Sciatic nerve (tissue), 2 donors: ENCODE measurements at regions not wholly inside any gene's neighbourhood (a gene's known extent, or its start where the extent isn't known, plus 50 kb on each side); places are given as distances from the start of the nearest gene placed in this dataset.
A peak's percentile ranks its signal among the peaks of the same experiment; 100 is the strongest.
"Not testable (repeated sequence)": the region's sequence is repeated elsewhere in the genome, so short reads cannot be mapped to it uniquely, and the experiment has no call there.

ENCODE experiments used
- ATAC-seq: fragments of 200-7000 bp; cut with Tn5 transposase; one replicate; pipeline ENCODE4 v1.9.1; 2020; ENCODE audit warnings: mild to moderate bottlenecking, moderate library complexity
- DNase-seq: peaks from one replicate; pipeline ENCODE4 v3.0.0-alpha.2; 2020; ENCODE audit warnings: low spot score
- intact Hi-C: fragments of 100-400 bp; cut with DNase I; formaldehyde crosslinking; loops from one replicate; pipeline ENCODE4 v1.14.2; 2022
- donor health status: DM: no; HTN: no; CAD: no.
- donor health status: DM: no; HTN: no; CAD: no.

DNA sequence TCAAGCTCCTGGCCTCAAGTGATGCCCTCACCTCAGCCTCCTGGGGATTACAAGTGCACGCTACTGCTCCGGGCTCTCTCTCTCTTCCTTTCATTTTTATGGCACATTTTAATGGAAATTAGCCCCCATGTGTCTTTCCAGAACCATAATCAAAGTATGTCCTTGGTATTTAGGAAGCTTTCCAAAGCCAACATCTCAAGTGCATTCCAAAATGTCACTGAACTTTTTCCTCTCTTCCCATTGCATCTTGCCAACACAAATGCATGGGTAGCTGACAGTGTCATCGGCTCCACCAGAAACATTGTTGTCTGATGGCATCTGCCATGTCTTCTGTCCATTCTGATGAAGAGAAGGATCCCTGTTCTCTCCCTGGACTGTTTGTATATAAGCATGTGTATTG is 90.5 kb upstream of the ANXA1 start:
- ATAC-seq (no peak), DNase-seq (no peak)
- intact Hi-C loops, result no loop called here

DNA sequence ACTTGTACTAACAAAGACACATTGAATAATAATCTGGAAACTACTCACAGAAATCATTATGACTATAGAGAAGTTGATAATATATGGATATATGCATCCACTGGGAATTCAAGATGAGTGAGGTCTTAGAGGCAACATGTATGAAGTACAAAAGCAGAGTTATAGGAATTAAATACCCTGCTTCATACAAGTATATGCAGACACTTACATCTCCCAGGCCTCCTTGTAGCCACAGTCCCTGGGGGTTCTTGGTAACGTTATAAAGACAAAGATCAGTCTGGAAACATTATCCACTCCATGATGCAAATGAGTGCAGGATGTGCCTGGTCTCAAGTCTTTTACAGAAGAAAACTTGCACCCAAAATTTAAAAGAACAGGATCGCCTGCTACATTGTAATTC is 92.4 kb upstream of the ANXA1 start:
- no peak for ATAC-seq
- intact Hi-C loops, result no loop called here
- no peak for DNase-seq

- DNase-seq, result no peak
- ATAC-seq, result no peak
- intact Hi-C loops, result no loop called here
Observed at GRCh38 chr9:73056245-73056644, 95.4 kb upstream of the ANXA1 start.

DNA sequence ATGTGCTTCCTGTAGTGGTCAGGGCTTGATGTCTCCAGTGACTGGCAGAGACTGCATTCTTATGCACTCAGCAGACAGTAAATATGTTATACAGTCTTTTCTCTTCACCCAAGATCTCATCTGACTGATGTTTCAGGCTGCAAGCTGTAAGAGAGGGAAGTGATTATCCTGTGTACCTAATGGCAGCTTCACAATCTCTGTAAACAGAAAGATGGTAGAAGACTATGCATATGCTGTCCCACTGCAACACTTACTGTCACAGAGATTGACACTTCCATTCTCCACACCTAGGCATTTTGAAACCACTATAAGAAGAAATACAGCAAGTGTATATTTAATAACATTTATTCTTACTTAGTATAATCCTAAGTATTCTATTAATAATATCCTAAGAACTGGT is 97.6 kb upstream of the ANXA1 start:
- ATAC-seq (no peak), DNase-seq (no peak)
- intact Hi-C loops, result no loop called here

- intact Hi-C loops, result no loop called here
- DNase-seq (no peak), ATAC-seq (no peak)
Observed at GRCh38 chr9:73053543-73053942, 98.1 kb upstream of the ANXA1 start.

GRCh38 chr9:73050887-73051550 is 98.2 kb upstream of the ALDH1A1 start:
- no peak for DNase-seq
- ATAC-seq, result peak; percentile 45
- intact Hi-C loops, result no loop called here

DNA sequence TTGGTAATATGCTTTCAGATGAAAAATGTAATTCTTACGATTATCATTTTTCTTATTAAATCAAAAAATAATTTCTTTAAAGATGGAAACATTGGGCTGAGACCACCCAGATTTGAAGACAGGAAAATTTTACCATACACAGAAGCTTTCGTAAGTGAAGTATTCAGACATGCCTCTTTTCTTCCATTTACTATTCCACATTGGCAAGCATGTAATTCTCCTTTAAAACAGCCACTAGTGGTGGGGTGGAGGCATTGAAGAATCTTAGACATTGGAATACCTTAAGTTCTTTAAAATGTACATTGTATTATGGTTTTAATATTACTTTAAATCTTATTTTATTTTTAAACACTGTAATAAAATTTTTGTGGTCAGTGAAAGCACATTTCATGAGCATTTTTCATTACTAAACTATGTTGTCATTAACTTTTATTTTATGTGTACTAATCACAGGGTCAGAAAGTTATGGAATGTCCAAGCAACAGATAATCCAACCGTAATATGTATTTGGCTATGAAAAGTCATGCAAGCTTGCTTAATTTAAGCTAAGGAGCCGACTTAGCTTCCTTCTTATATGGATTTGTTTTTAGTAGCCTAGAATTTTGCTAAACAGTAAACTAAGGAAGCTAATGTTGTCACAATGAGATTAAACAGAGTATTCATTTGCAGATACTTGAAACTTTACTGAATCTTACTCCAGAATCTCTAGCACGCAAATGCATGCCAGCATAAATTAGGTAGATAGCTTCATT is 97.4 kb upstream of the ALDH1A1 start:
- DNase-seq, result no peak
- intact Hi-C loops, result no loop called here
- no peak for ATAC-seq

DNA sequence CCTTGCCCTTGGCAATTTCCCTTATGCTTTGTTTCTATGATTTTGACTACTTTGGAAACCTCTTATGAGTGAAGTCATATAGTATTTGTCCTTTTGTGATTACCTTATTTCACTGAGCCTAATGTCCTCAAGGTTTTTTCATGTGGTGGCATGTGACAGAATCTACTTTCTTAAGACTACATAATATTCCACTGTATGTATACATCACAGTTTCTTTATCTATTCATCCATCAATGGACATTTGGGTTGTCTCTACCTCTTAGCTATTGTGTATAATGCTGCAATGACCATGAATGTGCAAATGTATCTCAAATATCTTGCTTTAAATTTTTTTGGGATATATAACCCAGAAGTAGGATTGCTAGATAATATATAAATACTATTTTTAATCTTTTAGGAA is 96.4 kb upstream of the ALDH1A1 start:
- intact Hi-C loops, result no loop called here
- DNase-seq (no peak), ATAC-seq (no peak)

- ATAC-seq, result no peak
- DNase-seq, result no peak
- intact Hi-C loops, result no loop called here
Observed at GRCh38 chr9:73046769-73047168, 93.9 kb upstream of the ALDH1A1 start.

- intact Hi-C loops, DNase-seq, ATAC-seq: not testable (repeated sequence)
Observed at GRCh38 chr9:73044776-73045175, 91.9 kb upstream of the ALDH1A1 start.

DNA sequence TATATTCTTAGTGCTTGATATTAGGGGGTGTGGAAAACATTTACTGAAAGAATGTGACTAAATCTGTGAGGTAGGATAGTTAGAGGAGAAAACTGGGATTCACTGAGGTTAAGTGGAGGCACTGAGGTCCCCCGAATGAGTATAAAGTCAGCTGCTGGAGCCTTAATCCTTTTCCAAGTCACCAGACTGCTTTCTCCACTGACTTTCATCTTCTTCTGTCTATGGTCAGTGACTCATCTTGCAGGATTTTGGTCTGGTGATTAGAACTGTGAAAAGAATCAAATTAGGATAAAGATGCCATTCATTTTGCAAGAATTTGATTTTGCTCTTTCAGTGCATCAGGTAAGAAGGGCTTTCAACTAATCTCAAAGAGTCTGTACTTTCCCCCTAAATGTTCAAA is 89.3 kb upstream of the ALDH1A1 start:
- no peak for ATAC-seq
- intact Hi-C loops, result no loop called here
- DNase-seq, result no peak

DNA sequence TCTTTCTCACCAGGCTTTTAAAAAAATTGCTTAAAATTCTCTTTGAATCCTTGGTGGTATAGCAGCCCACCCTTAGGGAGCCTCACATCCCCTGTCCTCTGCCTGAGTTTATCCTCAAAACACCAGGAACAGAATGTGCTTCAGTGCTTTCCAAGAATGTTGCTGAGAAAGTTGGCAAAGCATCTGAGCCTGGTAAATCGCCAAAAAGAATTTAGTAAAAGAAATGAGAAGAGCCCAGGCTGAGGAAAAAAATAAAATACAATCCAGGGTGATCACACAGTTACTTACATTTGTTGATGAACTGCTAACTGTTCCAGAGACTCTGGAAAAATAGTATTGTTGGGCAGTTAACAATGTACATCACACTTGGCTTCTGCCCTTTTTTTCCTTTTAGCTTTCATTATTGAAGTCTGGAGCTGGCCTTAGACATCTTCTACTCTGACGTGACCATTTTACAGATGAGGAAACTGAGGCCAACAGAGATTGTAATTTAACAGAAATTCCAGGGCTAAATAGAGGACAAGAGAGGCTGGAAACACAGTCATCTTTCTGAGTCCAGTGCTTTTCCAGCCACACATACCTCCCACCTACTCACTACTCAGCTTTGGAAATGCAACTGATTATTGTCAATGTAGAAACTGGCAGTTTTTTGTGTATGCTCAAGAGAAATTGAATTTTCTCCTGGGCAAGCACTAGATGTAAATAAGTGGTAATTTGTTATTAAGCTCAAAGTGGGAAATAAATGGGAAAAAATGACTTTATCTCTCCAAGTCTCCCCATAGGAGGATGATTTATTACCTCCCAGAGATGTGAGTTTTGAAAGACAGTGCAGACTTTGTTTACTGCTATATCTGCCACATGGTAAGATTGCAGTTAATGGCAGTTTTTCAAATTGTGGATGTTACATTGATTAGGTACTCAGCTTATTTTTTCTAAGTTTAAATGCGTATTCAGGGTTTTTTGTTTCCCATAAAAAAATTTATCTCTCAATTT is 86.7 kb upstream of the ALDH1A1 start:
- DNase-seq (no peak), ATAC-seq (peak; percentile 88)
- intact Hi-C loops, result no loop called here

DNA sequence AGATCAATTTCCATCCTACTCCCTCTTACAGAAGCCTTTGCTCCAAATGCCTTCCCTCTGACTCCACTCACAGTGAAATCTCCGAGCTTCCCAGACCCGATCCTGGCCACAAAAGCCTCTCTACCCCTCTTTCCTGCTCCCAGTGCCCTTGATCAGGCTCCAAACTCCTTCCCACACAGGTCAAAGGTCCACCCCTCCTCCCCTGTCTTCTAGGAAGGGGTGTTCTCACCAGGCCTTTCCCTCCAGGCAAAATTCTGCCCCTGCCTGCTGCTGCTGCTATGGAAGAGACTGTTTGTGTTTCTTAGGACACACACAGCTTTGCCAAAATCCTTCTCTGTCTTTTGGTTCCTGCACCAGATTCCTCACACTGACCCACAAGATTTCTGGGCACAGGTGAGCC is 85.8 kb upstream of the ALDH1A1 start:
- intact Hi-C loops, result no loop called here
- peak; percentile 61 for DNase-seq

DNA sequence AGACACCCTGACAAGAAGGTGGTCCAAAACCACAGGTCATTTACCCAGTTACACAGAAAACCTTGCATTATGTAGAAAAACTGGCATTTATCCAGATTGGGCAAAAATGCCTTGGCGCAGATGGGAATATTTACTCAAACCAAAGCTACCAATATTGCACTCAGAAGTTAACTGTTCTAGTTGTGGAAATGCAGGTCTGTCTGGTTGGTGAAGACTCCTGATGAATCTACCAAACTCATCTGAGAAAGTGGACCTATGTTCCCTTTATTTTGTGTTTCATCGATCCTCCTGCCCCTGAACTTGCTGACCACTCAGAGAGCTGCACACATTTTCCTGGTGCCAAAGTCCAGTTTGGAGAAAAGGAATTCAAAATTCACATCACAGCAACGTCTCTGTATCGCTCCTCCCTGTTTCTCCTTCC is 85.2 kb upstream of the ALDH1A1 start:
- intact Hi-C loops, result no loop called here
- DNase-seq, result no peak

More for the DNA sequence above, 85.8 kb upstream of the ALDH1A1 start:
- ATAC-seq, result peak; percentile 90

DNA sequence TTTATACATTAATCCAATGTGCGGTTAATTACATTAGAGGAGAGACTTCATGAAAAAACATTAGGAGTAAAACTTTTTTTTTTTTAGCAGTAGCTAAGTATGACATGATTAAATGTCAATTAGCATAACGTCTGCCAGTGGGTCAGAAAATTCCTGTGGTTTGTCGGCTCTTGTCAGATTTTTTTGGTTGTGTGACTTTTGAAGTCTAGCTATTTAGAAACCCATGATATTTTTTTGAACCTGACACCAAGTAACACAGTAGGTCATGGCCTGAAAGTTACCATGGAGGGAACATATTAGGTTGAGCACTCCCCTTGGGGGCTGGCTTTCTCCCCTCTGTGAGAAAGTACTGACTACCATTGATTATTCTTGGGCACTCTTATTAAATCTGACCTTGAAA is 84.8 kb upstream of the ALDH1A1 start:
- intact Hi-C loops, result no loop called here
- DNase-seq, result no peak
- ATAC-seq, result peak; percentile 69

More for the DNA sequence above, 85.2 kb upstream of the ALDH1A1 start:
- ATAC-seq, result peak; percentile 1

DNA sequence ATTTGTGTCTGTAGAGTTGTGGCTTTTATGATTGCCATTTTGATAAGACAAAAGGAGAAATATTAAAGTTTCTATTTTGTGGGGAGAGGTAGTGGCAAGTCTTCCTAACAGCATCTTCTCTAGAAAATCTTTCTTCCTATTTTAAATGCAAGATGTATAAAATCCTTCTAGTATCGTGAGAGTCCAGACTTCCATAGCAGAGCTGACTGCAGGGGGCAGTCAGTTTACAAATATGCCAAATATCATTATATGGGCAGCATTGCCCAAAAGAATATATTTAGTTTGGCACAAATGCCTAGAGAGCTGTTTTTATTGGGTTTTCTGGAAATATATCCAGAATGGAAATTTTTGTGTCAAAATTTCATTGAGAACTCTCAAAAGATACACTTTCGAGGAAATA is 82.1 kb upstream of the ALDH1A1 start:
- intact Hi-C loops, result no loop called here
- ATAC-seq (no peak), DNase-seq (no peak)

DNA sequence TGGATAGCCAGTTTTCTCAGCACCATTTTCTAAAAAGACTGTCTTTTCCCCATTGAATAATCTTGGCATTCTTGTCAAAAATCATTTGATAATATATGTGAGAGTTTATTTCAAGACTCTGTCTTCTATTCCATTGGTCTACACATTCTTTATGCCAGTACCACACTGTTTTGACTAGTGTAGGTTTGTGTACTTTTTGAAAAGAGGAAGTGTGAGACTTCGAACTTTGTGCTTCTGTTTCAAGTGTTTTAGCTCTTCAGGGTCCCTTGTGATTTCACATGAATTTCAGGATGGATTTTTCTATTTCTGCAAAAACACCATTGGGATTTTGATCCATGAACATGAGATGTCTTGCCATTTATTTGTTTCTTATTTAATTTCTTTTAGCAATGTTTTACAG is 78.5 kb upstream of the ALDH1A1 start:
- no peak for ATAC-seq
- intact Hi-C loops, result no loop called here
- no peak for DNase-seq

- no peak for DNase-seq
- intact Hi-C loops, result no loop called here
- no peak for ATAC-seq
Observed at GRCh38 chr9:73030370-73031030, 77.6 kb upstream of the ALDH1A1 start.

- intact Hi-C loops, result no loop called here
- no peak for DNase-seq
- ATAC-seq, result no peak
Observed at GRCh38 chr9:73029346-73029745, 76.5 kb upstream of the ALDH1A1 start.
